IMR-90 (cell line): ENCODE measurements at regions not wholly inside any gene's neighbourhood (a gene's known extent, or its start where the extent isn't known, plus 50 kb on each side); places are given as distances from the start of the nearest gene placed in this dataset.

Experiments used
- ATAC-seq: fragments of 200-7000 bp; cut with Tn5 transposase; 2 replicates; pipeline ENCODE4 v1.9.1; 2020; ENCODE audit warnings: low read depth, mild to moderate bottlenecking, moderate library complexity
- BruUV-seq: library from RNA; stranded (reverse); fragments of 400-500 nt; replicated peaks from 2 replicates; lab custom pipeline; 2021; lab: Mats Ljungman, UMichigan
- CTCF ChIA-PET: fragments of 300-600 bp; formaldehyde crosslinking; extraction: SDS; loops from one replicate; lab custom pipeline; 2021; ENCODE audit warnings: antibody characterized with exemption; lab: Yijun Ruan, JAX
- POLR2A ChIA-PET: fragments of 300-600 bp; sonication (Branson Sonifier 250); formaldehyde crosslinking; loops from one replicate; lab custom pipeline; 2022; ENCODE audit warnings: antibody characterized with exemption; ENCODE audit not compliant: unreplicated experiment; lab: Charles Lee
- DNase-seq: peaks from one replicate; pipeline ENCODE4 v3.0.0; 2013
- H2AFZ ChIP-seq: replicated peaks from 2 replicates; pipeline ENCODE3; 2013; ENCODE audit warnings: low read length, mild to moderate bottlenecking; ENCODE audit not compliant: poor library complexity
- H2AK5ac ChIP-seq: 2 replicates; pipeline ENCODE4 v1.6.1; 2013; ENCODE audit warnings: low read depth, low read length, inconsistent platforms
- H2AK9ac ChIP-seq: replicated peaks from 2 replicates; pipeline ENCODE3; 2013; ENCODE audit warnings: mild to moderate bottlenecking, low read depth, low read length, moderate library complexity; ENCODE audit not compliant: poor library complexity
- H2BK120ac ChIP-seq: 2 replicates; pipeline ENCODE4 v1.6.1; 2013; ENCODE audit warnings: low read depth, low read length, inconsistent platforms
- H2BK15ac ChIP-seq: 3 replicates; pipeline ENCODE4 v1.6.1; 2013; ENCODE audit warnings: low read depth, low read length, inconsistent platforms
- H2BK20ac ChIP-seq: 2 replicates; pipeline ENCODE4 v1.6.1; 2013; ENCODE audit warnings: low read depth, mild to moderate bottlenecking, inconsistent platforms, low read length, moderate library complexity
- H2BK5ac ChIP-seq: 2 replicates; pipeline ENCODE4 v1.6.1; 2013; ENCODE audit warnings: mild to moderate bottlenecking, low read depth, low read length, inconsistent platforms; ENCODE audit not compliant: poor library complexity, severe bottlenecking
- H3K14ac ChIP-seq: replicated peaks from 2 replicates; pipeline ENCODE4 v1.6.1; 2013; ENCODE audit warnings: low read depth, low read length, inconsistent platforms
- H3K18ac ChIP-seq: 2 replicates; pipeline ENCODE4 v1.6.1; 2013; ENCODE audit warnings: low read depth, low read length, control low read depth
- H3K23ac ChIP-seq: 2 replicates; pipeline ENCODE4 v1.6.1; 2013; ENCODE audit warnings: low read depth, low read length, inconsistent platforms
- H3K27ac ChIP-seq: 2 replicates; pipeline ENCODE4 v1.5.1; 2013; ENCODE audit warnings: mild to moderate bottlenecking, control low read depth, low read length; ENCODE audit not compliant: insufficient read depth
- H3K27me3 ChIP-seq: 2 replicates; pipeline ENCODE4 v1.6.1; 2013; ENCODE audit warnings: low read length; ENCODE audit not compliant: control insufficient read depth, insufficient read depth
- H3K36me3 ChIP-seq: 2 replicates; pipeline ENCODE4 v1.6.1; 2013; ENCODE audit warnings: low read length, mixed read lengths; ENCODE audit not compliant: control insufficient read depth, insufficient read depth
- H3K4ac ChIP-seq: 2 replicates; pipeline ENCODE4 v1.6.1; 2013; ENCODE audit warnings: low read depth, low read length, inconsistent platforms
- H3K4me1 ChIP-seq: 2 replicates; pipeline ENCODE4 v1.6.1; 2013; ENCODE audit warnings: low read length, mixed read lengths; ENCODE audit not compliant: control insufficient read depth, insufficient read depth
- H3K4me2 ChIP-seq: 2 replicates; pipeline ENCODE4 v1.6.1; 2013; ENCODE audit warnings: low read depth, mild to moderate bottlenecking, control low read depth, low read length, moderate library complexity
- H3K4me3 ChIP-seq: 2 replicates; pipeline ENCODE4 v1.5.1; 2013; ENCODE audit warnings: low read depth, mild to moderate bottlenecking, control low read depth, low read length, moderate library complexity; ENCODE audit not compliant: insufficient read depth
- H3K56ac ChIP-seq: 2 replicates; pipeline ENCODE4 v1.6.1; 2013; ENCODE audit warnings: low read length, inconsistent platforms; ENCODE audit not compliant: insufficient read depth; ENCODE audit errors: extremely low read depth
- H3K79me1 ChIP-seq, 2 experiments: 2 replicates each; pipeline ENCODE4 v1.6.1; 2013; ENCODE audit warnings: low read length in 2 of 2, inconsistent platforms in 1 of 2, low read depth in 1 of 2
- H3K9ac ChIP-seq: 2 replicates; pipeline ENCODE4 v1.6.1; 2013; ENCODE audit warnings: low read depth, low read length, control low read depth
- H3K9me1 ChIP-seq: 2 replicates; pipeline ENCODE4 v1.6.1; 2013; ENCODE audit warnings: low read length, inconsistent platforms; ENCODE audit not compliant: insufficient read depth
- H3K9me3 ChIP-seq: 2 replicates; pipeline ENCODE4 v1.6.1; 2013; ENCODE audit warnings: low read length; ENCODE audit not compliant: control insufficient read depth, insufficient read depth
- H4K20me1 ChIP-seq: 2 replicates; pipeline ENCODE4 v1.6.1; 2013; ENCODE audit warnings: low read length, inconsistent platforms; ENCODE audit not compliant: insufficient read depth
- H4K5ac ChIP-seq: 2 replicates; pipeline ENCODE4 v1.6.1; 2013; ENCODE audit warnings: mild to moderate bottlenecking, low read depth, low read length, control low read depth
- H4K8ac ChIP-seq, 2 experiments: 2 replicates each; pipeline ENCODE4 v1.6.1; 2013; ENCODE audit warnings: low read depth in 2 of 2, low read length in 2 of 2, control low read depth in 1 of 2, inconsistent platforms in 1 of 2
- H4K91ac ChIP-seq: 2 replicates; pipeline ENCODE4 v1.6.1; 2013; ENCODE audit warnings: low read depth, low read length, inconsistent platforms; ENCODE audit not compliant: insufficient read depth
- BHLHE40 ChIP-seq: fragments of 150-350 bp; IDR thresholded peaks from 2 replicates; pipeline ENCODE4 v1.6.1; 2016; ENCODE audit warnings: mild to moderate bottlenecking, low read depth, low read length
- CEBPB ChIP-seq: IDR thresholded peaks from 2 replicates; pipeline ENCODE4 v1.6.1; 2012; ENCODE audit warnings: low read depth, low read length, improper control_type of control experiment
- ELK1 ChIP-seq: fragments of 150-350 bp; IDR thresholded peaks from 2 replicates; pipeline ENCODE4 v1.6.1; 2016; ENCODE audit warnings: low read depth, mild to moderate bottlenecking, low read length, moderate library complexity, borderline replicate concordance
- FOS ChIP-seq: fragments of 150-350 bp; IDR thresholded peaks from 2 replicates; pipeline ENCODE4 v1.6.1; 2016; ENCODE audit warnings: low read depth, low read length
- MXI1 ChIP-seq: IDR thresholded peaks from 2 replicates; pipeline ENCODE4 v1.6.1; 2012; ENCODE audit warnings: low read depth, mild to moderate bottlenecking, low read length, moderate library complexity, borderline replicate concordance
- USF2 ChIP-seq: fragments of 150-350 bp; IDR thresholded peaks from 2 replicates; pipeline ENCODE4 v1.6.1; 2017; ENCODE audit warnings: mild to moderate bottlenecking, antibody characterized with exemption, low read length, low read depth
- WGBS, 2 experiments: methylation state at CpG; one replicate each; pipeline versions ENCODE4 v1.1.5 to v1.1.7; 2013; ENCODE audit warnings: missing lambda C conversion rate in 2 of 2; ENCODE audit not compliant: insufficient read length in 1 of 2; ENCODE audit errors: extremely low coverage in 2 of 2; 5-methylcytosine and 5-hydroxymethylcytosine counted together
- dilution Hi-C: fragments of 300-500 bp; cut with HindIII; formaldehyde crosslinking; loops from one replicate; pipeline ENCODE4 v1.14.3; 2018; ENCODE audit warnings: low sequenced_read_pairs; ENCODE audit not compliant: unreplicated experiment
- in situ Hi-C: fragments of 300-500 bp; cut with MboI; formaldehyde crosslinking; loops from 3 replicates; pipeline ENCODE4 v1.14.3; 2019; ENCODE audit warnings: low sequenced_read_pairs, inconsistent platforms, mixed read lengths
- intact Hi-C: fragments of 100-400 bp; cut with micrococcal nuclease; formaldehyde crosslinking; loops from 2 replicates; pipeline ENCODE4 v1.10.0; 2022

- no peak overlapping the region for H3K4ac ChIP-seq
- dilution Hi-C loops (no loop called here), in situ Hi-C loops (no loop called here), intact Hi-C loops (no loop called here)
- no peak overlapping the region for H4K91ac ChIP-seq
- ChIA-PET CTCF (no interaction called here), POLR2A (no interaction called here)
- no CpG with 5 or more reads among the region's 2 CpGs for WGBS, 2 experiments
- H2AK5ac ChIP-seq, result no peak overlapping the region
- no peaks in the 10 kb centered on the region for H3K9me3 ChIP-seq
- no peak overlapping the region for H3K4me2 ChIP-seq
- ATAC-seq, result peak; percentile 84
- no peak overlapping the region for H2AK9ac ChIP-seq
- H4K20me1 ChIP-seq, result no peaks in the 10 kb centered on the region
- no peak overlapping the region for H4K5ac ChIP-seq
- H3K9me1 ChIP-seq, result no peaks in the 10 kb centered on the region
- peak; percentile 58; the same call in 1 of the 2 replicates for TF ChIP-seq FOS
- TF ChIP-seq CEBPB, result no peak
- no peak for TF ChIP-seq USF2
- no peak for TF ChIP-seq ELK1
- no peak for TF ChIP-seq BHLHE40
- TF ChIP-seq MXI1, result no peak
- no peak overlapping the region for H2BK5ac ChIP-seq
- H2BK15ac ChIP-seq, result no peak overlapping the region
- H2AFZ ChIP-seq, result no peak overlapping the region
- no peak overlapping the region for H3K56ac ChIP-seq
- no peak overlapping the region for H2BK120ac ChIP-seq
- H3K18ac ChIP-seq, result no peak overlapping the region
- H4K8ac ChIP-seq, result no peak overlapping the region
- no peak overlapping the region for H3K4me3 ChIP-seq
- no peak overlapping the region for H3K9ac ChIP-seq
- no peaks in the 10 kb centered on the region for H3K27me3 ChIP-seq
- H2BK20ac ChIP-seq, result no peak overlapping the region
- H3K14ac ChIP-seq, result no peak overlapping the region
- H3K79me1 ChIP-seq, result no peaks in the 10 kb centered on the region
- H3K4me1 ChIP-seq, result no peaks in the 10 kb centered on the region; the same call in 1 of the 2 replicates
- DNase-seq, result peak; percentile 57
- H3K36me3 ChIP-seq, result no peaks in the 10 kb centered on the region
- H3K27ac ChIP-seq, result no peak overlapping the region
- no TSS peak for BruUV-seq
- no peak overlapping the region for H3K23ac ChIP-seq
Measured at GRCh38 chr6:91704531-91704930, 1117.7 kb upstream of the MAP3K7 start.
